Vagina (tissue), 2 donors: ENCODE measurements at regions not wholly inside any gene's neighbourhood (a gene's known extent, or its start where the extent isn't known, plus 50 kb on each side); places are given as distances from the start of the nearest gene placed in this dataset. TPM values are rescaled to one million over a fixed set of nuclear protein-coding genes. Genes with fewer than 3 reads are reported as not detected.
"Not testable (repeated sequence)": the region's sequence is repeated elsewhere in the genome, so short reads cannot be mapped to it uniquely, and the experiment has no call there.

Experiments used
- DNase-seq, 2 donors: peaks; one replicate each; pipeline ENCODE4 v3.0.0-alpha.2; 2017; ENCODE audit errors: extremely low spot score in 2 of 2
- H3K27ac ChIP-seq: fragments of 200-600 bp; sonication (generic); one replicate; pipeline ENCODE4 v1.5.1; 2019
- H3K27me3 ChIP-seq: fragments of 200-600 bp; sonication (generic); one replicate; pipeline ENCODE4 v1.5.1; 2019
- H3K36me3 ChIP-seq, 2 donors: fragments of 200-600 bp; sonication (generic); one replicate each; pipeline ENCODE4 v1.5.1; 2017 to 2019
- H3K4me1 ChIP-seq: fragments of 200-600 bp; sonication (generic); one replicate; pipeline ENCODE4 v1.5.1; 2019
- H3K4me3 ChIP-seq, 2 donors: fragments of 200-600 bp; sonication (generic); 1 replicate in 1 of 2; 2 replicates in 1 of 2; pipeline ENCODE4 v1.5.1; 2016 to 2019
- H3K9me3 ChIP-seq: fragments of 200-600 bp; sonication (generic); one replicate; pipeline ENCODE4 v1.5.1; 2019
- CTCF ChIP-seq, 3 experiments: fragments of 450-650 bp in 2 of 3; fragments of 200-600 bp in 1 of 3; sonication (generic) in 1 of 3; IDR thresholded peaks; one replicate each; pipeline ENCODE4 v1.5.1; 2017 to 2019; ENCODE audit warnings: antibody characterized with exemption in 3 of 3, mild to moderate bottlenecking in 2 of 3, moderate library complexity in 2 of 3
- POLR2A ChIP-seq, 2 donors: fragments of 450-650 bp; IDR thresholded peaks; one replicate each; pipeline ENCODE4 v1.6.1; 2017; ENCODE audit warnings: antibody characterized with exemption in 2 of 2, mild to moderate bottlenecking in 2 of 2, moderate library complexity in 2 of 2
- POLR2AphosphoS5 ChIP-seq, 2 donors: sonication (generic); formaldehyde crosslinking; IDR thresholded peaks; one replicate each; pipeline ENCODE4 v1.9.0; 2017; ENCODE audit warnings: antibody characterized with exemption in 2 of 2, mild to moderate bottlenecking in 2 of 2, low read depth in 1 of 2; ENCODE audit not compliant: insufficient read depth in 1 of 2
- intact Hi-C: fragments of 100-400 bp; cut with DNase I; formaldehyde crosslinking; loops from one replicate; pipeline ENCODE4 v1.15.1; 2023
- microRNA-seq: library from miRNA; unstranded; fragments of <30 nt; microRNA quantifications from one replicate; pipeline ENCODE4, GENCODE V29; 2017; ENCODE audit warnings: borderline number of aligned reads, borderline replicate concordance
- small RNA-seq: library from RNA; depleted of rRNA; stranded (forward); fragments of <200 nt; gene quantifications from one replicate; pipeline ENCODE3, GENCODE V24; 2016

- DNase-seq, result no peak
- Histone ChIP-seq H3K27me3 (no peaks in the 10 kb centered on the region), H3K36me3 (no peaks in the 10 kb centered on the region), H3K9me3 (no peaks in the 10 kb centered on the region), H3K4me1 (no peaks in the 10 kb centered on the region), H3K4me3 (no peak overlapping the region), H3K27ac (no peak overlapping the region)
- TF ChIP-seq CTCF (IDR thresholded peaks at IDR 0.05) (no peak), POLR2A (IDR thresholded peaks at IDR 0.05) (no peak), POLR2AphosphoS5 (IDR thresholded peaks at IDR 0.05; ENCODE audit: insufficient read depth in 1 of 2, low read depth in 1 of 2) (no peak)
- intact Hi-C loops, result no loop called here
Observed at GRCh38 chr3:110995461-110996231, 76.0 kb upstream of the NECTIN3 start.

GRCh38 chr3:110998766-110999165, 72.8 kb upstream of the NECTIN3 start:
- DNase-seq, H3K36me3 ChIP-seq, H3K9me3 ChIP-seq, H3K4me1 ChIP-seq, H3K27me3 ChIP-seq, intact Hi-C loops, H3K4me3 ChIP-seq, H3K27ac ChIP-seq: not testable (repeated sequence)

- H3K36me3 ChIP-seq, H3K9me3 ChIP-seq, H3K27ac ChIP-seq, H3K4me3 ChIP-seq, DNase-seq, intact Hi-C loops, H3K4me1 ChIP-seq, H3K27me3 ChIP-seq: not testable (repeated sequence)
Observed at GRCh38 chr3:111006485-111006884, 65.1 kb upstream of the NECTIN3 start.

DNA sequence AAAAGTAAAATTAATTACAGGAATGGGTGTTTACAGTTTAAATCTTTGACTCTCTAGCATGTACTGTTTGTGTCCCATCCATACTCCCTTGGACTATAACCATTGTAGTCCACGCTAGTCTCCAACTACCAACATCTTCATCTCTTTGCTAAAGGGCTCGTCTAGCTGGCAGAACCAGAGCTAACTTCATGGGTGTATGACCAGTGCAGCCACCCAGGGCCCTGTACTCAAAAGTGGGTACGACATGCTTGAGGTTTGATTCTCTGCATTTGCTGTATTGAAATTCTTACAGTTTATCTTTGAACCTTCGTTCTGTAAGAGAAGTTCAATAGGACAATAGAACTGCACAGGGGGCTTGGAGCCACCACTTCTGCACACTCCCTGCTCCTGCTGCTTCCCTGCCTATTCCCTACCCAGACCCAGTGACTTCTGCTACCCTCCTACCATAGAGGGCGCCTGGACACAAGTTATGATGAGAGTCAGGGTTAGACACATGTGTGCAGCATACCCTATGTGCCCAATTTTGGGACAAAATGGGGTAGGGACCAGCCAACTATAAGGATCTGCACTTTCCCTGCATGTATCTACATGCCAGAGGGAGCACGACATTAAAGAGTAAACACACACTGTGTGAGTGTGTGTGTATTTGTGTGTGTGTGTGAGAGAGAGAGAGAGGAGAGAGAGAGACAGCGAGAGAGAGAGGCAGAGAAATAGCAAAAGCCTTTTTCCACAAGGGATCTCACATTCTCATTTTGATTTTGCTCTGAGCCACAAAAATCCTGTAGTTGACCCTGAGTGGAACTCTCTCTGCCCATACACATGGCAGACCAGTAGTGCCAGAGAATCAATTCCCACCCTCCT, 59.0 kb upstream of the NECTIN3 start:
- Histone ChIP-seq H3K27me3 (no peaks in the 10 kb centered on the region), H3K4me3 (no peak overlapping the region), H3K4me1 (no peaks in the 10 kb centered on the region), H3K9me3 (no peaks in the 10 kb centered on the region), H3K36me3 (no peaks in the 10 kb centered on the region), H3K27ac (no peak overlapping the region)
- no peak for DNase-seq
- intact Hi-C loops, result no loop called here
- TF ChIP-seq POLR2AphosphoS5 (IDR thresholded peaks at IDR 0.05; ENCODE audit: insufficient read depth in 1 of 2, low read depth in 1 of 2) (no peak), CTCF (IDR thresholded peaks at IDR 0.05) (no peak), POLR2A (IDR thresholded peaks at IDR 0.05) (no peak)

Small RNA genes lying in the stretch of these regions (microRNA-seq; reads per million reads assigned to microRNA genes)
- gene MIR4445, result not detected

Small RNA genes lying in the stretch of these regions (small RNA-seq; reads per million reads assigned to genes)
- gene AC078918.1 (not detected), gene MIR4445 (not detected), gene RF00019 (not detected), gene RNU6ATAC15P (not detected)
